ENCODE measurements at regions not wholly inside any gene's neighbourhood (a gene's known extent, or its start where the extent isn't known, plus 50 kb on each side); places are given as distances from the start of the nearest gene placed in this dataset.

- no peaks in the 10 kb centered on the region for H3K9me3 Mint-ChIP-seq
- H3K36me3 Mint-ChIP-seq (ENCODE audit: low read depth): peaks cover 22% of the 10 kb centered on the region
- no peaks in the 10 kb centered on the region for H3K27me3 Mint-ChIP-seq (ENCODE audit: low read depth, poor library complexity)
- DNase-seq: peak; percentile 43
- peak; percentile 54 for TF ChIP-seq CTCF (IDR thresholded peaks at IDR 0.05)
- H3K27ac Mint-ChIP-seq: no peak overlapping the region
- H3K4me1 Mint-ChIP-seq: peaks cover 20% of the 10 kb centered on the region
- H3K4me3 Mint-ChIP-seq: no peak overlapping the region
Observed at GRCh38 chr3:124351430-124352148, 359.7 kb upstream of the ROPN1 start.

GRCh38 chr3:124352149-124352539 lies 360.2 kb upstream of the ROPN1 start:
- no peak overlapping the region for H3K27ac Mint-ChIP-seq
- H3K9me3 Mint-ChIP-seq: no peaks in the 10 kb centered on the region
- no peak overlapping the region for H3K4me3 Mint-ChIP-seq
- peaks cover 22% of the 10 kb centered on the region for H3K36me3 Mint-ChIP-seq (ENCODE audit: low read depth)
- no peak for TF ChIP-seq CTCF (IDR thresholded peaks at IDR 0.05)
- no peaks in the 10 kb centered on the region for H3K27me3 Mint-ChIP-seq (ENCODE audit: low read depth, poor library complexity)
- H3K4me1 Mint-ChIP-seq: peaks cover 20% of the 10 kb centered on the region
- DNase-seq: no peak

- H3K36me3 Mint-ChIP-seq (ENCODE audit: low read depth): peaks cover 19% of the 10 kb centered on the region
- DNase-seq: no peak
- H3K4me3 Mint-ChIP-seq: no peak overlapping the region
- H3K4me1 Mint-ChIP-seq: peaks cover 20% of the 10 kb centered on the region
- no peaks in the 10 kb centered on the region for H3K9me3 Mint-ChIP-seq
- no peaks in the 10 kb centered on the region for H3K27me3 Mint-ChIP-seq (ENCODE audit: low read depth, poor library complexity)
- H3K27ac Mint-ChIP-seq: no peak overlapping the region
- TF ChIP-seq CTCF (IDR thresholded peaks at IDR 0.05): no peak
Observed at GRCh38 chr3:124353691-124354090, 361.8 kb upstream of the ROPN1 start.

- H3K9me3 Mint-ChIP-seq: no peaks in the 10 kb centered on the region
- TF ChIP-seq CTCF (IDR thresholded peaks at IDR 0.05): no peak
- peaks cover 22% of the 10 kb centered on the region for H3K36me3 Mint-ChIP-seq (ENCODE audit: low read depth)
- DNase-seq: no peak
- H3K27me3 Mint-ChIP-seq (ENCODE audit: low read depth, poor library complexity): no peaks in the 10 kb centered on the region
- no peak overlapping the region for H3K27ac Mint-ChIP-seq
- H3K4me1 Mint-ChIP-seq: peaks cover 20% of the 10 kb centered on the region
- no peak overlapping the region for H3K4me3 Mint-ChIP-seq
Observed at GRCh38 chr3:124354150-124354549, 362.2 kb upstream of the ROPN1 start.

- no peaks in the 10 kb centered on the region for H3K9me3 Mint-ChIP-seq
Observed at GRCh38 chr3:124358156-124358555, 366.2 kb upstream of the ROPN1 start.

More at GRCh38 chr3:124358156-124358555, 366.2 kb upstream of the ROPN1 start:
- TF ChIP-seq CTCF (IDR thresholded peaks at IDR 0.05): no peak
- no peak for DNase-seq
- Mint-ChIP-seq H3K4me1 (peaks cover 16% of the 10 kb centered on the region), H3K27ac (no peak overlapping the region), H3K36me3 (ENCODE audit: low read depth) (peaks cover 24% of the 10 kb centered on the region), H3K27me3 (ENCODE audit: low read depth, poor library complexity) (no peaks in the 10 kb centered on the region), H3K4me3 (no peak overlapping the region)

Data from nephron progenitor cell (in vitro differentiated cells).